Activated CD4-positive, alpha-beta memory T cell treated with anti-CD3 and anti-CD28 coated beads, Interleukin-2, amount 10 ng/mL, durations not matched to agents 7 days and 5 days (primary cell): ENCODE measurements at regions not wholly inside any gene's neighbourhood (a gene's known extent, or its start where the extent isn't known, plus 50 kb on each side); places are given as distances from the start of the nearest gene placed in this dataset.

Source experiments
- CTCF ChIA-PET: fragments of 350-600 bp; sonication (Branson Sonifier 250); formaldehyde crosslinking; loops from one replicate; lab custom pipeline; 2021; ENCODE audit warnings: antibody characterized with exemption, inconsistent platforms; lab: Charles Lee
- POLR2A ChIA-PET: fragments of 350-600 bp; sonication (Branson Sonifier 250); formaldehyde crosslinking; loops from one replicate; lab custom pipeline; 2021; ENCODE audit warnings: antibody characterized with exemption; lab: Charles Lee
- DNase-seq: peaks from one replicate; pipeline ENCODE4 v3.0.0-alpha.2; 2020
- H3K27ac Mint-ChIP-seq: one replicate; pipeline ENCODE4 v1.8.0; 2021; ENCODE audit warnings: mild to moderate bottlenecking, mixed read lengths
- H3K27me3 Mint-ChIP-seq: one replicate; pipeline ENCODE4 v1.8.0; 2021; ENCODE audit warnings: mixed read lengths
- H3K36me3 Mint-ChIP-seq: one replicate; pipeline ENCODE4 v1.8.0; 2021; ENCODE audit warnings: low read depth, mixed read lengths
- H3K4me1 Mint-ChIP-seq: one replicate; pipeline ENCODE4 v1.8.0; 2021; ENCODE audit warnings: mixed read lengths
- H3K4me3 Mint-ChIP-seq: one replicate; pipeline ENCODE4 v1.8.0; 2021; ENCODE audit warnings: mild to moderate bottlenecking, mixed read lengths
- H3K9me3 Mint-ChIP-seq: one replicate; pipeline ENCODE4 v1.8.0; 2021; ENCODE audit warnings: mixed read lengths

DNA sequence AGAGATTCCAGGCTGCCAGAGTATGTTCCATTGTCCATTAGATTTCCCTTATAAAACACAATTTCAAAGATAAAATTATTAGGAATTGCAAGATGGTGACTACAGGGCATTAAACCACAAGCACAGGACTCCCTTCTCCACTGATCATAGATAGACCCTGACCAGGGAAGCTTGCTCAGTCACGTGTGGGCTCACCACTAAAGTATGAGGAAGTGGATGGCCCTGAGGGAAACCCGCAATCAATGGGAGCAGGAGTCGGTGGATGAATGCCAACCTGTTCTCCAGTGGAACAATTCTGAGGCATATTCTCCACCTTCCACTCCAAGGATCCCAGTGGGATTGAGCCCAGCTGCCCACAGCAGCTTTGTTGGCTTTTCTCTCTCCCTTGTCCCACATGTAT, 515.7 kb downstream of the BCOR start:
- CTCF ChIA-PET = no interaction called here
- Mint-ChIP-seq H3K27ac (no peak overlapping the region), H3K4me3 (no peak overlapping the region), H3K4me1 (peaks cover 24% of the 10 kb centered on the region), H3K9me3 (no peaks in the 10 kb centered on the region), H3K27me3 (no peaks in the 10 kb centered on the region), H3K36me3 (no peaks in the 10 kb centered on the region)
- POLR2A ChIA-PET = no interaction called here
- no peak for DNase-seq

DNA sequence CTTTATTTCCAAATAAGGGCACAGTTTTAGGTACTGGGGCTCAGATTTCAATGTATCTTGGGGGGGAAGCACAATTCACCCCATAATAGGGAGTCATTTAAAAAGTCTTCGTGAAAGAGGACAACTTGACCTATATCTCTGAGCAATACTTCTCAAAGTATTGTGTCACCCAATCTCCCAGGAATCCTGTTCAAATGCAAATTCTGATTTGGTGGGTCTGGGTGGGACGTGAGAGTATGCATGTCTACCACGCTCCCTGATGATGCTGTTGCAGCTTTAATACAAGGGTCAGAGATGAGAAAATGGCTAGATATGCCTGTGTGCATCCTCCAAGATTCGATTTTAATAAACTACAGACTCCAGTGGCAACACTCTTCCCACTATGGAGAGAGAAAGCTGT, 514.8 kb downstream of the BCOR start:
- Mint-ChIP-seq H3K27me3 (no peaks in the 10 kb centered on the region), H3K36me3 (no peaks in the 10 kb centered on the region), H3K4me3 (no peak overlapping the region), H3K4me1 (peaks cover 15% of the 10 kb centered on the region), H3K27ac (no peak overlapping the region), H3K9me3 (no peaks in the 10 kb centered on the region)
- DNase-seq = no peak
- POLR2A ChIA-PET = no interaction called here
- CTCF ChIA-PET = no interaction called here

DNA sequence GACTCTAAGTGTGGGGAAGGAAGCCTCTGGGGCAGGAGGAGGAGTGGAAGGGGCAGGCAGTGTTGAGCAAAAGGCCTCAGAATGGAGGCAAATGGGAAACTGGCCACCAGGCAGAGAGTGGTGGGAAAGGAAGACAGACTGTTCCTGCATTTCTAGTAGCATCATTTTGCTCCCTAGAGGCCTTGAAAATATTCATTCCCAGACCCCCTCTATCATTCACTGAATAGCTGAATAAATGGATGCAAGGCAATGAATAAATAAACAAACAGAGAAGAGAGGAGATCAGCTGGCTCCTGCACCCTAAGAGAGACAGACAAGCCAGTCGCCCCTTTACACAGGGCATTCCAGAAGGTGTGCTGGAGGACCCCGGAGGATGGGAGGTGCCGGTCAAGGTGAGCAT, 511.9 kb downstream of the BCOR start:
- ChIA-PET CTCF (no interaction called here), POLR2A (no interaction called here)
- no peak overlapping the region for H3K27ac Mint-ChIP-seq
- DNase-seq = no peak
- no peaks in the 10 kb centered on the region for H3K9me3 Mint-ChIP-seq
- no peaks in the 10 kb centered on the region for H3K36me3 Mint-ChIP-seq
- H3K4me3 Mint-ChIP-seq = no peak overlapping the region
- H3K4me1 Mint-ChIP-seq = no peaks in the 10 kb centered on the region
- no peaks in the 10 kb centered on the region for H3K27me3 Mint-ChIP-seq

DNA sequence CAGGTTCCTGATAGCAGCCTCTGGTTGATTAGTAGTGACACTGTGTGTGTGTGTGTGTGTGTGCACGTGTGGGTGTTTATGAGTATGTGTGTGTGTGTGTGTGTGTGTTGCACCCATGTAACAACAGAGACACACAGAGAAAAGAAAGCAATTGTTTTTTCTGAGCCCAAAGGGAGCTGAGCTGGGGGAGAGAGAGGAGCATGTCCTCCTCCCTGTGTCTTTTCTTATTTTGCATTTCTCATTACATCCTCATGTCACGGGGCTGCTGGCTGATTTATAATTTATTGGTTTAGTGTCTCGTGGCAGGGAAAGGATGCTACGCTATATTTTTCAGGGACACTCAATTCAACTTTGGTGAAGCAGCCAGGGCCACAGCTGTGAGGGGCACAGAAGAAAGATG, 511.4 kb downstream of the BCOR start:
- no peaks in the 10 kb centered on the region for H3K36me3 Mint-ChIP-seq
- H3K27me3 Mint-ChIP-seq = no peaks in the 10 kb centered on the region
- ChIA-PET POLR2A (no interaction called here), CTCF (no interaction called here)
- H3K9me3 Mint-ChIP-seq = no peaks in the 10 kb centered on the region
- no peaks in the 10 kb centered on the region for H3K4me1 Mint-ChIP-seq
- no peak overlapping the region for H3K27ac Mint-ChIP-seq
- H3K4me3 Mint-ChIP-seq = no peak overlapping the region
- no peak for DNase-seq

DNA sequence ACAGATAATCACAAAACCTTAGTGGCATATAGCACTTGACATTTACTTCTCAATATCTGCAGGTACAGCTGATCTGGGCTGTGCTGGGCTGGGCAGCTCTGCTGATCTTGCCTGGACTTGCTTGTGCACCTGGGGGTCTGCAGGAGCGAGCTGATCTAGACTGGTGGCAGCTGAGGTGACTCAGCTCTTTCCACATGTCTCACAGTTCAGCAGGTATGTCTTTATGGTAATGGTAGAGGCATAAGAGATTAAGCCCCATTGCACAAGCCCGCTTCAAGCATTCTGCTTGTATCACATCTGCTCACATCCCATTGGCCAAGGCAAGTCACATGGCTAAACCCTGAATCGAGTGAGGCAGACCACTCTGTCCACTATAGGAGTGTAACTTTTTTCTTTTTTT, 506.7 kb downstream of the BCOR start:
- H3K9me3 Mint-ChIP-seq = no peaks in the 10 kb centered on the region
- CTCF ChIA-PET = no interaction called here
- no peaks in the 10 kb centered on the region for H3K36me3 Mint-ChIP-seq
- POLR2A ChIA-PET = no interaction called here
- no peak overlapping the region for H3K27ac Mint-ChIP-seq
- no peak overlapping the region for H3K4me3 Mint-ChIP-seq
- no peaks in the 10 kb centered on the region for H3K4me1 Mint-ChIP-seq
- H3K27me3 Mint-ChIP-seq = no peaks in the 10 kb centered on the region
- no peak for DNase-seq

DNA sequence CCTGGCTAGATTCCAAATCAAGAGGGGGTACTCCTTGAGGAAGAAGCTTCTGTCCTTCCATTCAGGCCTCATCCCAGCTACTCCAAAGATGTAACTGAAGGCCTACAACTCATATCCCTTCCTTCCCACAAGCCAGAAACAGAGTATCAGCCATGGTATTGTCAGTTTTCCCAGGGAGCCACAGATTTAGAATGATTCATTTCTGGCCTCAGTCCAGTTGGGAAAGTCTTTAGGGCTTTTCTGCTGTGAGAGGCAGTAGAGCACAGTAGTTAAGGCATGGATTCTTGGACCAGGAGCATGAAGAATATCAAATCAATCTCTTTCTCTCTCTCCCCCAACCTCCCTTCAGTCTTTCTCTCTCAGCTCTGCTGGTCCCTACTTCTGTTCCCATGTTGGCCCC, 505.0 kb downstream of the BCOR start:
- no peaks in the 10 kb centered on the region for H3K27me3 Mint-ChIP-seq
- H3K4me1 Mint-ChIP-seq = no peaks in the 10 kb centered on the region
- no peaks in the 10 kb centered on the region for H3K9me3 Mint-ChIP-seq
- ChIA-PET CTCF (interaction anchor here (0.6 kb wide), 1 partner anchor 20 kb away, joined by 3 read pairs; no protein-coding TSS in a partner anchor), POLR2A (no interaction called here)
- no peak overlapping the region for H3K27ac Mint-ChIP-seq
- H3K4me3 Mint-ChIP-seq = no peak overlapping the region
- DNase-seq = no peak
- no peaks in the 10 kb centered on the region for H3K36me3 Mint-ChIP-seq

DNA sequence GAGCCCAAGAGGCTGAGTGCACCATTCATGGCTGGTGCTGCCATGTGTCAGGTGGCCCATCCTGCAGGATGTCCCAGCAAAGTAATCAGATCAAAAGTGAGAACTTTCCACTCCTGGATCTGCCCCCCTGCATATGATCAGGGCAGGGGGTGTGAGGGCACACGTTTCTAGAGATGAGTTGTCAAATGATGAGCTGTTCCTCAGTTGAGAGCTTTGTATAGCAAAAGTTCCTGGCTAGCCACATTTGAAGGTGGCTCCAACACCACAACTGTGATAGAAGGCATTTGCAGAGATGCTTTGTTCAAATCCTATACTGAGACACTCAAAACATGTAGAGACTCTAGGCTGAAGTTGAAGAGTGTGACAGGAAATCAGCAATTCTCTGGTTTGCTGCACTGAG, 501.8 kb downstream of the BCOR start:
- Mint-ChIP-seq H3K4me3 (no peak overlapping the region), H3K27me3 (no peaks in the 10 kb centered on the region), H3K27ac (no peak overlapping the region), H3K9me3 (no peaks in the 10 kb centered on the region), H3K4me1 (no peaks in the 10 kb centered on the region), H3K36me3 (no peaks in the 10 kb centered on the region)
- ChIA-PET POLR2A (no interaction called here), CTCF (no interaction called here)
- no peak for DNase-seq

DNA sequence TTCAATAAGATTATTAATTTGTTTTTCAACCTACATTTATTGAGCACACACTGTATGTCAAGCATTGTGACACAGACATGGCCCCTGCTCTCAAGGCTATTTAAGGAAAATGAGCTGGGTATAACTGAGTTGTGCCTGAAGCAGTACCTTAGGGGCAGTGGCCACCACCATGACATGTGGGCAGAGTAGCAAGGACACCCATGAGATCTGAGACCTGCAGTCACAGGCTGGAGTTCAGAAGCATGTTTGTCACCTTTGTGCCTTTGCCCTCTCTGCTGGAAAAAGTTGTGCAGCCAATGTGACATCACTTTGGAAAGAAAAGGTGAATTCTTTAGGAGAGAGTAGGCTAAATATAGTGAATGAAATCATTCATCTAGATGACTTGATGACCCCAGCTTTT, 501.3 kb downstream of the BCOR start:
- Mint-ChIP-seq H3K4me3 (no peak overlapping the region), H3K36me3 (no peaks in the 10 kb centered on the region), H3K4me1 (no peaks in the 10 kb centered on the region), H3K27ac (no peak overlapping the region), H3K9me3 (no peaks in the 10 kb centered on the region), H3K27me3 (no peaks in the 10 kb centered on the region)
- POLR2A ChIA-PET = no interaction called here
- CTCF ChIA-PET = no interaction called here
- no peak for DNase-seq

DNA sequence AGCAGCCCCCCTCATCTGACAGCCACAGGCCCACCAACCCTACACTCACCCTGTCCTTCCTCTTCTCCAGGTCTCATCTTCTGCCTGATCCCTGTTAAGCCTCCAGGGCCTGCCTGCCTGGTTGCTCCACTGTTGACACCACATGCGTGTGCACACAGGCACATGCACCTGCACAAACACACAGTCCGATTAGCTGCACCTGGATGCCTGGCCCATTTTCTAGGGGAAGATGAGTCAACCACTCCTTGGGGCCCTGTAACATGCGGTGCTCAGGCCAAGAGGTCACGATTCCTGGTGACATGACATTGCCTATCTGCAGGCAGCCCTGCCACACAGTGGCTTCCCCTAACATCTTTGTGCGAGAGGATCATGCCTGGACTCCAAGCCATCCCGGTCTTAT, 498.4 kb downstream of the BCOR start:
- no peaks in the 10 kb centered on the region for H3K9me3 Mint-ChIP-seq
- H3K27ac Mint-ChIP-seq = no peak overlapping the region
- no peaks in the 10 kb centered on the region for H3K36me3 Mint-ChIP-seq
- H3K27me3 Mint-ChIP-seq = no peaks in the 10 kb centered on the region
- POLR2A ChIA-PET = no interaction called here
- DNase-seq = no peak
- CTCF ChIA-PET = no interaction called here
- no peak overlapping the region for H3K4me3 Mint-ChIP-seq
- H3K4me1 Mint-ChIP-seq = no peaks in the 10 kb centered on the region

DNA sequence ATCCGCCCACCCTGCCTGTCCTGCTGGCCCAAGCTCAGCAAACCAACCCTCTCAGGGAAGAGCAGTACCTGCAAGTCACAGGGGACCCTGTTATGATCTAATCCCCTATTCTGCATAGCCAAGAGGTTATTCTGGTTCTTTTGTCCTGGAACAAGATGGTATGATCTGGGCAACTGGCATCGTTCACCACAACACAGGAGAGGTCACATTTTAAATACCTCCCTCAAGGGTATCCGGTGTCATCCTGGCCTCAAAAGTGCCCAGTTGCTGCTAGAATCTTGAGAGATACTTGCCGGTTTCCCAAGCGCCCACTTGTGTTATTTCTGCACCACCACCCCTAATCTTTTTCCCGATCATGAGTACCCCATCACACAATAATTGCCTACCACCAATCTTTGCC, 497.5 kb downstream of the BCOR start:
- Mint-ChIP-seq H3K9me3 (no peaks in the 10 kb centered on the region), H3K4me1 (no peaks in the 10 kb centered on the region), H3K27me3 (no peaks in the 10 kb centered on the region), H3K4me3 (no peak overlapping the region), H3K36me3 (no peaks in the 10 kb centered on the region), H3K27ac (no peak overlapping the region)
- no peak for DNase-seq
- ChIA-PET CTCF (no interaction called here), POLR2A (no interaction called here)

DNA sequence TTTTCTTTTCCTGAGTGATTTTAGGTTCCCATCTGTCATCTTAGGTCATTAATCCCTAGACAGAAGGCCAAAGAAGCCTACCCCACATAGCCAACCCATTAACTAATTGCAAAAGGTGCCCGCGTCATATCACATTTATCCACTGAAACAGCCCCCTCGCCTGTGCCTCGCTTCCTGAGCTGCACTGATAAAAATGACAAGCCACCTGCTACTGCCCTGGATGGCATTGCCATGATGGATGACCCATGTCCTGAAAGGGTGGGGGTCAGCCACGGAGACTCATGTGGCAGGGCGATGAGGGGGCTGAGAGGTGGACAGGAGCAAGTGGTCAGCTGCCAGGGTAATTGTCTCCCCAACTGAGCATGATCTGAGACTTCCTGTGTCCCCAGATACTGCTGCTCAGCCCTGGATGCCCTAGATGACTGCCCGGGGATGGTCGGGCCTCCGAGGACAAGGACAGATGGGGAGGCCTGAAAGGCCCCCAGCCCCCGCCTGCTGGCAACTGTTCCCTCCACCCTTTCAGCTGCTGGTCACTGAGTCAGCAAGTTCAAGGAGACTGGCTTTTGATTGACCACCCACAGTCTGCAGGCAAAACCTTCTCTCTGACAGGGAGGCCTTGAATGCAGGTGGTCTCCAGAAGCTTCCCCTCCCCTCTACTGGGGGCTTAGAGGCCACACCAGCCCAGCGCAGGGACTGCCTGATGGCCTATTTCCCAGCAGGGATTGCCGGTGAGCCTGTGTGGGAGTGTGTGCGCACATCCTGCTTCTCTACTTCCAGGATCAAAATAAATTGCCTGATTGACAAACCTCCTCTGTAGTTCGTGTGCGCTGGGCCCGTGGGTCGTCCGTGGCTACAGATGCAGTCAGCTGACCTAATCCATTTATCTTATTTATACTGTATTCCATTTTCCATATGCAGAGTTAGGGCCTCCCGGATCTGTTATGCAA, 496.3 kb downstream of the BCOR start:
- ChIA-PET POLR2A (no interaction called here), CTCF (no interaction called here)
- Mint-ChIP-seq H3K9me3 (no peaks in the 10 kb centered on the region), H3K27ac (no peak overlapping the region), H3K27me3 (no peaks in the 10 kb centered on the region), H3K4me1 (no peaks in the 10 kb centered on the region), H3K4me3 (no peak overlapping the region), H3K36me3 (no peaks in the 10 kb centered on the region)
- no peak for DNase-seq

DNA sequence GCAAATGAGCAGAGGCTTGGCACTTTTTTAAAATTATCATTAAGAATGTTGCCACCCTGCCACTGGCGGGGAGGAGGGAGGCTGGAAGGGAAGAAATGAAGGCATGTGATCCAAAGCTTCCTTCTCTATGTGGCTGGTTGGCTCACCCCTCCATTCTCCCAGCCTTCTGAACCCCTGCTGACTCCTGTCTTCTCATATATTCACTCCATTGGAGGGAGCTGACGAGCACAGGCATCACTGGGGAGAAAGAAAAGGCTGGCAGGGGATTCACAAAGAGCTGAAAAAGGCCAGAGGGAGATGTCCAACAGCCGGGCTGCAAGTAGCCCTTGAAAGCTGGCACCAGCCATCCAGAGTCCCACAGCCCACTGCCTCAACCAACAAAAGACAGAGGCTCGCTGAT, 495.6 kb downstream of the BCOR start:
- ChIA-PET POLR2A (no interaction called here), CTCF (no interaction called here)
- no peaks in the 10 kb centered on the region for H3K9me3 Mint-ChIP-seq
- H3K27me3 Mint-ChIP-seq = no peaks in the 10 kb centered on the region
- no peak overlapping the region for H3K27ac Mint-ChIP-seq
- H3K4me3 Mint-ChIP-seq = no peak overlapping the region
- H3K4me1 Mint-ChIP-seq = no peaks in the 10 kb centered on the region
- no peak for DNase-seq
- no peaks in the 10 kb centered on the region for H3K36me3 Mint-ChIP-seq

DNA sequence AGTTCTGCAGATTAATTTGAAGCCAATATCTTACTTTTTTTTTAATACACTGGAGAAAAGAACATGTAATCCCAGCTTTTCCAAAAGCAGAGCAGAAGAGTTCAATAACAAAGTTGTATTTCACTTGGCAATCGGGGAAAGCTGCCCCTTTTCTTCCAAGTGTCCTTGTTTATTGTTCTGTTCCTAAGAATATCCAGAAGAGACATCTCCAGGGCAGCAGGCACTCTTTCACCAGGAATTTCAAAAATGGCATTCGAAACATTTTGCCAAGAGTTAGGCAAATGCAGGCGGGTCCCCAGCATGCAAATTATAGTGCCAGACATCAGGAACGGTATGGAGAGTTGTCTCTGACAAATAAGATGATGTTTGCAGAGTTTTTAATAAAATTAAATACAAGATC, 494.5 kb downstream of the BCOR start:
- ChIA-PET CTCF (no interaction called here), POLR2A (no interaction called here)
- no peaks in the 10 kb centered on the region for H3K36me3 Mint-ChIP-seq
- H3K27ac Mint-ChIP-seq = no peak overlapping the region
- H3K4me3 Mint-ChIP-seq = no peak overlapping the region
- no peak for DNase-seq
- H3K4me1 Mint-ChIP-seq = no peaks in the 10 kb centered on the region
- H3K9me3 Mint-ChIP-seq = no peaks in the 10 kb centered on the region
- H3K27me3 Mint-ChIP-seq = no peaks in the 10 kb centered on the region

DNA sequence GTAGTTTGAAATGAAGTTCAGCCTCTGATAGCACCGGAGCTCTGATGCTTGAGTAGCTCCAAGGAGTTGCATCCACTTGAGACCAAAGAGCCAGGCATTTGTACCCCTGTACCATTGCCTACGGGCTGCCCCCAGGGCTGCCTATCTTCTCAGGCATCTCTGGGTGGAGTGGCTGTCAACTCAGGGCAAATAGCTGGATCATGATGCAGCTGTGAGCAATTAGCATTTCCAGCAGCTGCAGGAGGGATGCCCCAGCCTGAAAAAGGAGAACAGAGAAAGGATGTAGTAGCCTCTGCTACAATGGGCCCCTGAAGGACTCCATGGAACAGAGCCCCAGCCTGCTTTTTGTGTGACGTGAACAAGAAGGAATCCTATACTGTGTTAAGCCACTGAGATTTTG, 492.6 kb downstream of the BCOR start:
- ChIA-PET POLR2A (no interaction called here), CTCF (no interaction called here)
- Mint-ChIP-seq H3K27ac (no peak overlapping the region), H3K4me3 (no peak overlapping the region), H3K36me3 (no peaks in the 10 kb centered on the region), H3K27me3 (no peaks in the 10 kb centered on the region), H3K4me1 (no peaks in the 10 kb centered on the region), H3K9me3 (no peaks in the 10 kb centered on the region)
- DNase-seq = no peak
